K562 (cell line): ENCODE measurements at regions not wholly inside any gene's neighbourhood (a gene's known extent, or its start where the extent isn't known, plus 50 kb on each side); places are given as distances from the start of the nearest gene placed in this dataset.

Source experiments
- ATAC-seq: fragments of 200-7000 bp; cut with Tn5 transposase; 3 replicates; pipeline ENCODE4 v1.9.1; 2020; ENCODE audit warnings: moderate library complexity
- BruUV-seq: library from RNA; stranded (reverse); fragments of 400-500 nt; replicated peaks from 2 replicates; lab custom pipeline; 2021; lab: Mats Ljungman, UMichigan
- CTCF ChIA-PET: fragments of 300-600 bp; formaldehyde crosslinking; extraction: SDS; loops from one replicate; lab custom pipeline; 2021; ENCODE audit warnings: low intra/inter-chr PET ratio; lab: Yijun Ruan, JAX
- POLR2A ChIA-PET: fragments of 300-600, 350-650 bp; sonication (Branson Sonifier 250); formaldehyde crosslinking; extraction: SDS; loops from one replicate; lab custom pipeline; 2021; ENCODE audit warnings: antibody characterized with exemption, inconsistent platforms; lab: Yijun Ruan, JAX
- DNase-seq, 4 experiments: peaks; one replicate each; pipeline versions ENCODE4 v3.0.0 to v3.0.0-alpha.2; 2011 to 2018; ENCODE audit warnings: low spot score in 3 of 4, mixed read lengths in 3 of 4; ENCODE audit errors: extremely low read depth in 1 of 4
- FAIRE-seq: peaks from 2 replicates; lab custom pipeline; 2011; peaks lifted over from hg19 to GRCh38; lab: Jason Lieb, UNC
- H2AFZ ChIP-seq: 2 replicates; pipeline ENCODE4 v1.6.0; 2011; ENCODE audit warnings: low read depth, low read length, control low read depth, inconsistent platforms
- H3K27ac ChIP-seq: fragments of 200-600 bp; 3 replicates; pipeline ENCODE4 v1.8.0; 2011; ENCODE audit warnings: low read depth, mild to moderate bottlenecking, control low read depth, inconsistent platforms, low read length, moderate library complexity, mixed read lengths; ENCODE audit errors: extremely low read depth
- H3K27me3 ChIP-seq, 2 experiments: fragments of 300-600 bp in 1 of 2; 2 replicates in 1 of 2; 3 replicates in 1 of 2; pipeline versions ENCODE4 v1.6.0 to v1.8.0; 2011; ENCODE audit warnings: inconsistent platforms in 2 of 2, low read length in 2 of 2, mild to moderate bottlenecking in 1 of 2, mixed read lengths in 1 of 2, moderate library complexity in 1 of 2; ENCODE audit not compliant: control insufficient read depth in 2 of 2, insufficient read depth in 2 of 2
- H3K36me3 ChIP-seq: fragments of 300-600 bp; 3 replicates; pipeline ENCODE4 v1.8.0; 2011; ENCODE audit warnings: mild to moderate bottlenecking, low read length, inconsistent platforms; ENCODE audit not compliant: control insufficient read depth, insufficient read depth
- H3K4me1 ChIP-seq, 2 experiments: fragments of 200-600 bp in 1 of 2; replicated peaks in 1 of 2; 2 replicates in 1 of 2; 3 replicates in 1 of 2; pipeline versions ENCODE4 v1.5.1 to v1.8.0; 2011; ENCODE audit warnings: inconsistent platforms in 2 of 2, low read length in 2 of 2, mild to moderate bottlenecking in 1 of 2, mixed read lengths in 1 of 2, moderate library complexity in 1 of 2; ENCODE audit not compliant: control insufficient read depth in 2 of 2, insufficient read depth in 2 of 2
- H3K4me2 ChIP-seq: 2 replicates; pipeline ENCODE4 v1.6.1; 2011; ENCODE audit warnings: low read length, control low read depth, inconsistent platforms, mixed read lengths; ENCODE audit not compliant: insufficient read depth
- H3K4me3 ChIP-seq: fragments of 200-600 bp; sonication (generic), shearing (Covaris generic); 2 replicates; pipeline ENCODE4 v1.5.1; 2016; ENCODE audit warnings: control low read depth, inconsistent platforms
- H3K79me2 ChIP-seq: fragments of 200-600 bp; 3 replicates; pipeline ENCODE4 v1.8.0; 2011; ENCODE audit warnings: low read length, inconsistent platforms; ENCODE audit not compliant: control insufficient read depth, insufficient read depth
- H3K9ac ChIP-seq, 2 experiments: 2 replicates each; pipeline versions ENCODE4 v1.6.0 to v1.6.1; 2011; ENCODE audit warnings: low read depth in 2 of 2, low read length in 2 of 2, control low read depth in 1 of 2, inconsistent platforms in 1 of 2, mild to moderate bottlenecking in 1 of 2, mixed read lengths in 1 of 2; ENCODE audit not compliant: insufficient read depth in 1 of 2
- H3K9me1 ChIP-seq: one replicate; pipeline ENCODE4 v1.6.0; 2011; ENCODE audit warnings: inconsistent platforms, mild to moderate bottlenecking, low read length, moderate library complexity; ENCODE audit not compliant: control insufficient read depth, insufficient read depth
- H3K9me3 ChIP-seq: replicated peaks from 2 replicates; pipeline ENCODE4 v1.5.1; 2011; ENCODE audit warnings: low read depth, low read length, inconsistent platforms; ENCODE audit not compliant: control insufficient read depth, insufficient read depth
- H4K20me1 ChIP-seq: replicated peaks from 2 replicates; pipeline ENCODE4 v1.6.1; 2011; ENCODE audit warnings: low read length, inconsistent platforms, mixed read lengths; ENCODE audit not compliant: control insufficient read depth, insufficient read depth
- DACH1 ChIP-seq: fragments of 450-650 bp; IDR thresholded peaks from 2 replicates; pipeline ENCODE4 v1.6.1; 2018; ENCODE audit not compliant: partially characterized antibody
- E2F5 ChIP-seq: sonication (generic); formaldehyde crosslinking; IDR thresholded peaks from 2 replicates; pipeline ENCODE4 v1.8.0; 2022; ENCODE audit warnings: mild to moderate bottlenecking, missing genetic modification reagents
- ETV5 ChIP-seq: sonication (generic); formaldehyde crosslinking; IDR thresholded peaks from 2 replicates; pipeline ENCODE4 v1.4.0; 2020; ENCODE audit warnings: low read depth, mild to moderate bottlenecking, missing genetic modification reagents
- HNRNPLL ChIP-seq: fragments of 200-400 bp; formaldehyde crosslinking; IDR thresholded peaks from 2 replicates; pipeline ENCODE4 v1.6.1; 2017; ENCODE audit warnings: low read length, low read depth, mild to moderate bottlenecking; ENCODE audit not compliant: poor library complexity, severe bottlenecking
- KDM5B ChIP-seq: fragments of 200-600 bp; sonication (generic); IDR thresholded peaks from 2 replicates; pipeline ENCODE4 v1.6.1; 2012; ENCODE audit warnings: low read depth, mild to moderate bottlenecking, moderate library complexity, low read length, control low read depth, inconsistent platforms; ENCODE audit not compliant: insufficient replicate concordance
- MNT ChIP-seq, 2 experiments: fragments of 450-650 bp; conservative IDR thresholded peaks; 2 replicates each; pipeline ENCODE4 v1.6.1; 2017; ENCODE audit warnings: mild to moderate bottlenecking in 2 of 2, moderate library complexity in 2 of 2
- NCOA1 ChIP-seq: fragments of 450-650 bp; IDR thresholded peaks from 2 replicates; pipeline ENCODE4 v1.6.1; 2016; ENCODE audit warnings: low read depth
- NCOR1 ChIP-seq: fragments of 450-650 bp; IDR thresholded peaks from 2 replicates; pipeline ENCODE4 v1.6.1; 2016; ENCODE audit warnings: mild to moderate bottlenecking, moderate library complexity
- PHTF2 ChIP-seq: fragments of 250-450 bp; sonication (Bioruptor Pico); IDR thresholded peaks from 2 replicates; pipeline ENCODE4 v1.5.0; 2021; ENCODE audit warnings: mild to moderate bottlenecking
- POLR3G ChIP-seq: IDR thresholded peaks from 2 replicates; pipeline ENCODE4 v1.6.1; 2011; ENCODE audit not compliant: insufficient read length, insufficient replicate concordance; ENCODE audit errors: extremely low read depth
- RB1 ChIP-seq: fragments of 450-650 bp; IDR thresholded peaks from 2 replicates; pipeline ENCODE4 v1.6.1; 2017; ENCODE audit warnings: low read depth, mild to moderate bottlenecking
- RREB1 ChIP-seq: fragments of 250-450 bp; sonication (Bioruptor Pico); IDR thresholded peaks from 2 replicates; pipeline ENCODE4 v1.4.0; 2020
- ZFP1 ChIP-seq: fragments of 450-650 bp; formaldehyde crosslinking; IDR thresholded peaks from 2 replicates; pipeline ENCODE4 v1.4.0; 2020; ENCODE audit warnings: mild to moderate bottlenecking, mixed read lengths
- ZNF445 ChIP-seq: fragments of 250-450 bp; sonication (Bioruptor Pico); IDR thresholded peaks from 2 replicates; pipeline ENCODE4 v1.4.0; 2020; ENCODE audit warnings: low read depth, mild to moderate bottlenecking, moderate library complexity
- WGBS: fragments of 100-300 bp; shearing (Covaris generic); methylation state at CpG from one replicate; pipeline ENCODE4 v1.1.6; 2016; ENCODE audit warnings: low coverage, mixed read lengths; ENCODE audit not compliant: insufficient coverage; ENCODE audit errors: missing lambda C conversion rate; 5-methylcytosine and 5-hydroxymethylcytosine counted together
- in situ Hi-C: fragments of 300-500 bp; cut with MboI; formaldehyde crosslinking; loops from 4 replicates; pipeline ENCODE4 v1.15.0; 2018; ENCODE audit warnings: inconsistent platforms, mixed read lengths
- intact Hi-C: fragments of 100-400 bp; cut with micrococcal nuclease; formaldehyde crosslinking; loops from 2 replicates; pipeline ENCODE4 v1.14.2; 2022

GRCh38 chr21:16863908-16864307 is 648.9 kb upstream of the CXADR start:
- FAIRE-seq = no peak

More at GRCh38 chr21:16863908-16864307, 648.9 kb upstream of the CXADR start:
- POLR2A ChIA-PET = no interaction called here
- Histone ChIP-seq H2AFZ (no peak overlapping the region), H3K4me1 (no peaks in the 10 kb centered on the region), H3K27me3 (no peaks in the 10 kb centered on the region), H3K36me3 (no peaks in the 10 kb centered on the region), H3K4me3 (no peak overlapping the region), H4K20me1 (no peaks in the 10 kb centered on the region), H3K27ac (no peak overlapping the region), H3K9me3 (no peaks in the 10 kb centered on the region), H3K4me2 (no peak overlapping the region), H3K9ac (no peak overlapping the region), H3K9me1 (no peaks in the 10 kb centered on the region), H3K79me2 (no peaks in the 10 kb centered on the region)
- ATAC-seq (no peak), DNase-seq (no peak)
- intact Hi-C loops = no loop called here
- 1% methylated on average over 4 of the region's 4 CpGs for WGBS
- in situ Hi-C loops = no loop called here
- no peak for TF ChIP-seq KDM5B
- no peak for TF ChIP-seq ZNF445
- no peak for TF ChIP-seq ZFP1 (CRISPR knock-in tag)
- TF ChIP-seq RREB1 (CRISPR knock-in tag) = no peak
- TF ChIP-seq HNRNPLL = no peak
- TF ChIP-seq E2F5 = no peak
- TF ChIP-seq POLR3G = no peak
- no peak for TF ChIP-seq NCOR1
- no peak for TF ChIP-seq DACH1
- TF ChIP-seq NCOA1 = no peak
- no peak for TF ChIP-seq MNT (conservative IDR thresholded peaks at IDR 0.05)
- TF ChIP-seq ETV5 (CRISPR knock-in tag) = no peak
- TF ChIP-seq PHTF2 = no peak
- TF ChIP-seq RB1 = no peak
- BruUV-seq = no TSS peak
- CTCF ChIA-PET = no interaction called here
